GM19463 (cell line): ENCODE measurements at regions not wholly inside any gene's neighbourhood (a gene's known extent, or its start where the extent isn't known, plus 50 kb on each side); places are given as distances from the start of the nearest gene placed in this dataset.

ENCODE experiments used
- ATAC-seq: cut with Tn5 transposase; IDR thresholded peaks from one replicate; pipeline ENCODE4 v1.9.1; 2021; ENCODE audit warnings: mild to moderate bottlenecking, moderate library complexity; ENCODE audit not compliant: unreplicated experiment

DNA sequence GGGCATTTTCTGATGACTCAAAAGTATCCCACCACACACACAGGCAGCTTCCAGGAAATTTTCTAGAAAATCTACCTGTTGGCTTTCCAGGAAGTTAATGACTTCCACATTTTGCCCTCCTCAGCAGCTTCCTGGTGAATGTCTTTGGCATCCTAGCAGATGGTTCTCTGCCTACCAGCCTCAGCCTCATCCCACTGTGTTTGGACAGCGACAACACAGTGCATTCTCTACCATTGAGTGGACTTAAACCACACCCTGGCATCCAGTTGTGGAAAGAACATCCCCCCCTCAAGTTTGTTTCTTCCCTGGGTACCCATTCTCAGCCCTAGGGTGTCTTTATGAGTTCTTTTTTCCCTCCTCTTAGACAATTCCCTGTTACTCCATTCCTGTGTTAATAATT is 50.8 kb upstream of the GADL1 start:
- ATAC-seq: no peak

- no peak for ATAC-seq
These were observed 54.0 kb upstream of the GADL1 start for GRCh38 chr3:30948426-30948825.

DNA sequence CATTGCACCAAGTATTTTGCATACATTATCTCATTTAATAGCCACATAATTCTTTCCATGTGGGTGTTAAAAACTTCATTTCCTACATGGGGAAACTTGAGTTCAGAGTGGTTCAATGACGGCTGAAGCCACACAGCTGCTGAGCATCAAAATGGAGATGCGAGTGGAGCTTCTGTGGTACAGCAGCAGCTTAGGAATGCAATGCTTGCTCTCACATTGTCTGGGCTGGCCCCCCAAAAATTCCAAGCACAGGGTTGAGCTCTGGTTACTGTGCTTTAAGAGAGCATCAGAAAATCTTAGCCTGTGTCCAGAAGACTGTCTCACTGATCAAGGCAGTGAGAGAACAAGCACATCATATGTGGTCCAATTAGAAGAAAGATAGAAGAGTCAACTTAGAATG is 57.4 kb upstream of the GADL1 start:
- no peak for ATAC-seq

DNA sequence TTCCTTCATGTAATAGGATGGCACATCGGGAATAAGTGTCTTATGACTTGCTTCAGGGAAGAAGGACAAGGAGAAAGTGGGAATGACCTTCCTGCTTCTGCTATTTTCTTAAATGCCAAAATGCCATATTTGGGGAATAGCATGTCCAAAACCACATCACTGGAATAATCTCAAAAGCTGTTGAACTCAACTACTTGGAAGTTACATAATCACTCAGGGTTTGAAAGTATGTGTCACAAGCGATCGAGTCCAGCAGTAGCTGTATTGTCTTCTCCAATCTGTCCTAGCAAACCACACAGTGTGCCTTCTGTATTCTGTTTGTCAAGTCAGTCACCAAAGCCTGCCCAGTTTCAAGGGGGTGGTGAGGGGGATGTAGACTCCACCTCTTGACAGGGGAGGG is 58.3 kb upstream of the GADL1 start:
- no peak for ATAC-seq

- ATAC-seq: no peak
These were observed 60.0 kb upstream of the GADL1 start for GRCh38 chr3:30954426-30954825.

- ATAC-seq: no peak
These were observed 67.6 kb upstream of the GADL1 start for GRCh38 chr3:30962084-30962483.

DNA sequence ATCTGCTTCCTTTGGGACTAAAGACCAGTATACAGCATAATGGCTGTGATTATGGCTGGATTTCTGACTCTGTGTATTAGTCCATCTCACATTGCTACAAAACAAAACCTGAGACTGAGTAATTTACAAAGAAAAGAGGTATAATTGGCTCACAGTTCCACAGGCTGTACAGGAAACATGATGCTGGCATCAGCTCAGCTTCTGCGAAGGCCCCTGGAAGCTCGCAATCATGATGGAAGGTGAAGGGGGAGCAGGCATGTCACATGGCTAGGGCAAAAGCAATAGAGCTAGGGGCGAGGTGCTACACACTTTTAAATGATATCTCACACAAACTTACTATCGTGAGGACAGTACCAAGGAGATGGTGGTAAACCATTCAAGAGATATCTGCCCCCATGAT is 68.0 kb upstream of the GADL1 start:
- ATAC-seq: no peak

DNA sequence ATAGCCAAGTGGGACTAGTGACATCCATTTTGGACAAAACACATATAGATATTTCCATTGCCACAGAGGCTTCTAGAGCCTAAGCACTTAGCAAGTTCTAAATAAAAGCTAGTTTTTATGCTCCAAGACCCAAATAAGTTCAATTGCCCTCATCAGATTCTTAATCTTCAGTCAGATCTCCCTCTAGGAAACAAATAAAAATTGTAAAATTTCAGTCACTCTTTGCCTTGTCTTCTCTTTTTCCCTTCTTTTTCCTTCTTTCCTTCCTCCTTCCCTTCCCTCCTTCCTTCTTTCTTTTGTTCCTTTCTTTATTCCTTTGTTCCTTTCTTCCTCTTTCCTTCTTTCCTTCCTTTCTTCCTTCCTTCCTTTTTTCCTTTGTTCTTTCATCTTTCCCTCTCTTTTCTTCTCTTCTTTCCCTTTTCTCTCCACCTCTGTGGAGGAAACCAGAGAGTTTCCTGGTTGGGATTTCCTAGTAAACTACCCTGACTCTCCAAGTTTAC is 68.8 kb upstream of the GADL1 start:
- ATAC-seq: no peak

DNA sequence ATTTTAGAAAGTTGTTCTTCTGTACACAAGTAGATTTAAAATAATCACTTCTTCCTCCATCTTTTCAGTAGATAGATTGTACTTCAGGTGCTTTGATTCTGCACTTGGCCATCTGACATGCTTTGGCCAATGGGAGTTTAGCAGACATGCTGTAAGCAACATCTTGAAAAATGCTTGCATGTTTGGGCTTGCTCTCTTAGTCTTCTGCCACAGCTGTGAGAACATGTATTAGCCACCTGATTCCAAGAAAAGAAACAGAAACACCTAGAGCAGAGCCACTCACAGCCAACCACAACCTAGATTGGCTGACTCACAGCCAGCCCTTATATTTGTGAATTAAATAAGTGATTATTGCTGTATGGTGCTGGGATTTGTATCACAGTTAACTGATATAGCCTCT is 70.2 kb upstream of the GADL1 start:
- peak; percentile 92 for ATAC-seq

GRCh38 chr3:30966896-30967295 is 72.4 kb upstream of the GADL1 start:
- ATAC-seq: no peak

- no peak for ATAC-seq
These were observed 75.7 kb upstream of the GADL1 start for GRCh38 chr3:30970183-30970582.

- ATAC-seq: no peak
These were observed 78.0 kb upstream of the GADL1 start for GRCh38 chr3:30972449-30972848.

- no peak for ATAC-seq
These were observed 79.6 kb upstream of the GADL1 start for GRCh38 chr3:30974071-30974470.

DNA sequence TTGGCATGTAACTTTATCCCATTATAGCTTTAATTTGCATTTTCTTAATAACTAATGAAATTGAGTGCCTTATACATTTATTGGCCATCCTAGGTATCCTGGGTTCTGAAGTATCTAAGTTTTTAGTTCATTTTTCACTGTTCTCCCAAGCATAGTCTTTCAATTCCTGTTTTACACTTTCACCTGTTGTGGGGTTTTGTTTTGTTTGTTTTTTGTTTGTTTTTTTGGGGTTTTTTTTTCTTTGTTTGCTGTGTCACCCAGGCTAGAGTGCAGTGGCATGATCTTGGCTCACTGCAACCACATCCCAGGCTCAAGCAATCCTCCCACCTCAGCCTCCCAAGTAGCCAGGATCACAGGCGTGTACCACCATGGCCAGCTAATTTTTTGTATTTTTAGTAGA is 83.1 kb upstream of the GADL1 start:
- ATAC-seq: no peak

- no peak for ATAC-seq
These were observed 86.5 kb upstream of the GADL1 start for GRCh38 chr3:30980993-30981392.

DNA sequence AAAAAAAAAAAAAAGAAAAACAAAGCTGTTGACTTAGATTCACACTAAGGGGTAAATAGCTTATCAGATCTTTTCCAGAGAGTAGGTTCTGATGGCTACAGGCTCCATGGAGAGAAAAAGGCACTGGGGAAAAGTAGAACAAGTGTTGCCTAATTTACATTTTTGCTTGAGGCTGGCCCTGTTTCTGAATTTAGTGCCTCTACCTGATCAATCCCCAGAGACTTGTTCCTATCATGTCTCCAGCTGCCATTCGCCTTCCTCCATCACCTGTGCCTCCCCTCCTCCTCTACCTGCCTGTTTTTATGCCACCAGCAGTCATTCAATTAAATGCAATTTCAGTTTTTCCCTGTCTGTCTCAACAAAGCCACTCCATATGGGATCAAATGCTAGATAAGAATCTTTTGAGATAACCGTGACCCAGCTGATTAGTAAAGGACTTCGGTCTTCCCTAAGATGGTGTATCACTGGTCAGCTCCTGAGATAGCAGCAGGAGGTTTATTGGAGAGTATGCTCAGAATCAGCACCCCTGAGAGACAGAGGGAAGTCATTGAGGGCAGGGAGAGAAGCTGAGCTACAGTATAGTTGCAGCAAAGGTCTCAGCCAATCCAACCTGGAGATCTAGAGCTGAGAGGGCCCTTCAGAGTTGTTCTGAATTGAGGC is 88.1 kb upstream of the GADL1 start:
- ATAC-seq: no peak

DNA sequence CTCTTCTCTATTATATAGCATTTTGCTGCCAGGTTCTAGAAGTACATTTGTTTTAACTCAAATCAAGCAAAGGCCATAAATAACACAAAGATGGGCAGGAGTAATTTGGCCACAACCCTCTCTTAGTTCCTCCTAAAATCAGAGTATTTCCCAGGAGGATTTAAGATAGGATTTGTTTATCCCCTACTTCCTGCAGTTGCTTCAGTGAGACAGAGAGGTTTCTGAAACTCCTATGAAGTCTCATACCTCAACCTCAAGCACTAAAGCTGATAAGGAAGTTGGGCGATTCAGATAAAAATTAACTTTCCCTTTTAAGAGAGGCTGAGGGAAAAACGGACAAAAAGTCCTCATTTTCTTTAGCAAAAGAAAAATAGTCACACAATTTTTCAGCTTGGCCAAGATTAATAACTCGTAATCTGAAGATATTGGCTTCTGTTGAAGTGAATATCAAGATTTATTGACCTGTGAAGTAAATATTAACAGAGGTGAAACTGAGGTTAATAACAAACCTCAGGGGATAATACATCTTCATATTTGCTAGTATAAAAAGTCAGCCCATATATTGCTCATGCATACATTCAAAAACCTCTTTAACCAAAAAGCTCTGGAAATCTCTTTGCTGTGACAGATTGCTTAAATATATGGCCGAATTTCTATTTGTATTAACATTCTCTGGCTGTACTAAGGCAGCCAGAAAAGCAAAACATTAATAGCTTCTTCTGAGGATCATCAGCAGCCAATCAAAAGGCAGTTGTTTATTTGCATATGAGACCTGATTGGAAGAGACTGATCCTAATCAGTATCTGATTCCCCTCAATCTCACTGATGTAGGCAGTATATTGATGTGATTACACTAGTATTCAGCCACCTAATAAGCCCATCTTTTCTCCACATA is 90.6 kb upstream of the GADL1 start:
- peak; percentile 73 for ATAC-seq

DNA sequence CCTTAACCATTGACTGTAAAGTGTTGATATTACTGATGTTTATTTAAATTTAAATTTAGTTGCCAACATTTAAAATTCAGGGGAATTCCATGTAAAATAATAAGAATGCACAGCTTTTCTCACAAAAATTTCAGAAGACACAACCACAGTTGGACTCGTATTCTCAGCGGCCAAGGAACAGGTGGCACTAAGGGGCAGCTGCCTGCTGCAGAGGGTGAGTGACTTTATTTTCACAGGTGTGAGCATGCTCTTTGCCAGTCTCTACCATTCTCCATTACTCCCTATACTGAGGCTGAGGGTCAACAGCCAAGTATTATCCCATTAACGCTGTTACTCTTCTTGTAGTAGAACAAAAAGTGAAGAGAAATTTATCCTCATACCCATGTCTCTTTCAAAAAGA is 92.1 kb upstream of the GADL1 start:
- ATAC-seq: no peak

DNA sequence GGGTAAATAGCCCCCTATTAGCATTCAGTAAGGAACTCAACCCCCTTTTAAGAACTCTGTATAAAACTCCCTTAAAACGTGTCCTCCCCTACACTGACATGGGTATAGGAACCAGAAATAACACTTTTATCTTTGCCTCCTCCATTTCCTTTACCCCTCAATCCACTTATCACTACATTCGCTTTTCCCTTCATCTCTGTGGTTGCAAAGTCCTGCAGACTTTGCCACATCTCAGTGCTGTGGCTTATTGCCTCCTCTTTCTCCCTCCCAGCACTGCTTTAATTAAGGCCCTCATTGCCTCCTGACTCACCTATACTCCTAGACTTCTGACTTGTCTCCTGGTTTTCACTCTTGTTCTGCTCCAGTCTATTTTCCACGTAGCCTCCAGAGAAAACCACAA is 94.3 kb upstream of the GADL1 start:
- ATAC-seq: no peak

- ATAC-seq: peak; percentile 36
These were observed 95.0 kb upstream of the GADL1 start for GRCh38 chr3:30989276-30990030.

- ATAC-seq: no peak
These were observed 102.0 kb upstream of the GADL1 start for GRCh38 chr3:30996467-30996866.

DNA sequence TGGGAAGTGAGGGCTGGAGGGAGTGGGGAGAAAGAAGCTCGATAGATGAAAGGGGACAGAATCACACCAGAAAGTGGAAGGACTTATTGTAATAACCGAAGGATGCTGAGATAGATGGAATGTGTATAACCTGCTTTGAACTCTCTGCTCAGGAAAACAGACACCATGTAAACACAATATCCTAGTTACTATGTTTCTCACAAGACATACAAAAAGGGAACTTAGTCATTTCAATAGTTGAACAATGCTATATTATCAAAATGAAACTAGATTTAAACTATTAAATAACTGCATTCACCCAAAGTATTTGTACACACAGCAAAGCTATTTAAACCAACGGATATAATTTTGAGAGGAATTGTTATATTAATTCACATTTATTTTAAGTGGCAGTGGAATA is 108.3 kb upstream of the GADL1 start:
- ATAC-seq: peak; percentile 38
